Adrenal gland (tissue), 9 donors: ENCODE measurements at regions not wholly inside any gene's neighbourhood (a gene's known extent, or its start where the extent isn't known, plus 50 kb on each side); places are given as distances from the start of the nearest gene placed in this dataset.

Experiments
- DNase-seq, 7 donors: peaks; one replicate each; pipeline ENCODE4 v3.0.0-alpha.2; 2019 to 2020
- H3K27ac ChIP-seq, 5 donors: fragments of 200-600 bp; sonication (generic) in 4 of 5; 1 replicate in 3 of 5; 2 replicates in 2 of 5; pipeline versions ENCODE4 v1.5.1 to v1.8.0; 2016 to 2020; ENCODE audit warnings: mild to moderate bottlenecking in 1 of 5
- H3K27me3 ChIP-seq: fragments of 200-600 bp; 2 replicates; pipeline ENCODE4 v1.8.0; 2021
- H3K36me3 ChIP-seq, 2 donors: fragments of 200-600 bp; replicated peaks in 1 of 2; 1 replicate in 1 of 2; 2 replicates in 1 of 2; pipeline versions ENCODE4 v1.5.1 to v1.8.0; 2018 to 2022
- H3K4me1 ChIP-seq, 2 donors: fragments of 200-600 bp; replicated peaks in 1 of 2; 1 replicate in 1 of 2; 2 replicates in 1 of 2; pipeline versions ENCODE4 v1.5.1 to v1.8.0; 2018 to 2021
- H3K4me3 ChIP-seq, 4 donors: fragments of 200-600 bp; sonication (generic) in 3 of 4; one replicate each; pipeline ENCODE4 v1.5.1; 2016 to 2018
- H3K9me3 ChIP-seq, 3 donors: fragments of 200-600 bp; sonication (generic) in 1 of 3; replicated peaks in 1 of 3; 1 replicate in 2 of 3; 2 replicates in 1 of 3; pipeline versions ENCODE4 v1.5.1 to v1.8.0; 2016 to 2021
- CTCF ChIP-seq, 6 experiments: fragments of 450-650 bp in 4 of 6; fragments of 200-600 bp in 2 of 6; sonication (generic) in 1 of 6; IDR thresholded peaks; 1 replicate in 5 of 6; 2 replicates in 1 of 6; pipeline versions ENCODE4 v1.5.1 to v1.8.0; 2016 to 2021; ENCODE audit warnings: antibody characterized with exemption in 6 of 6, mild to moderate bottlenecking in 2 of 6, moderate library complexity in 1 of 6
- POLR2A ChIP-seq, 2 donors: fragments of 450-650 bp; IDR thresholded peaks; one replicate each; pipeline ENCODE4 v1.6.1; 2017; ENCODE audit warnings: antibody characterized with exemption in 2 of 2, mild to moderate bottlenecking in 2 of 2, moderate library complexity in 1 of 2
- WGBS, 4 donors: extraction: QIAGEN DNeasy Blood & Tissue Kit in 2 of 4; methylation state at CpG; one replicate each; pipeline versions ENCODE4 v1.1.5 to v1.1.7; 2013 to 2017; 5-methylcytosine and 5-hydroxymethylcytosine counted together
- intact Hi-C, 2 donors: fragments of 100-400 bp; cut with DNase I; formaldehyde crosslinking; loops; one replicate each; pipeline versions ENCODE4 v1.14.1 to v1.15.0; 2022 to 2023
- donor health status: healthy with polysubstance abuse.
- donor health status: Bipolar disorder and iron deficiency.
- donor health status: DM: yes; HTN: yes; CAD: no.
- donor health status: DM: no; HTN: no; CAD: no.
- donor health status: DM: no; HTN: no; CAD: no.

- 89 to 96% (median 90%) methylated on average over 4 of the region's 4 CpGs for WGBS, 4 donors
- DNase-seq: no peak
- no peaks in the 10 kb centered on the region for H3K27me3 ChIP-seq
- no peaks in the 10 kb centered on the region for H3K9me3 ChIP-seq
- no peak overlapping the region for H3K27ac ChIP-seq
- no peak overlapping the region for H3K4me3 ChIP-seq
- peaks cover 0 to 7% of the 10 kb centered on the region in 2 donors for H3K4me1 ChIP-seq
- H3K36me3 ChIP-seq: no peaks in the 10 kb centered on the region
- TF ChIP-seq CTCF (IDR thresholded peaks at IDR 0.05): no peak
- no peak for TF ChIP-seq POLR2A (IDR thresholded peaks at IDR 0.05)
- intact Hi-C loops: no loop called here
Measured at GRCh38 chr1:209383422-209383821, 200.1 kb upstream of the CAMK1G start.

- peaks cover 0 to 7% of the 10 kb centered on the region in 2 donors for H3K4me1 ChIP-seq
- H3K36me3 ChIP-seq: no peaks in the 10 kb centered on the region
- H3K9me3 ChIP-seq: no peaks in the 10 kb centered on the region
- intact Hi-C loops: no loop called here
- 84 to 95% (median 90%) methylated on average over 5 of the region's 5 CpGs for WGBS, 4 donors
- no peak overlapping the region for H3K27ac ChIP-seq
- no peak for DNase-seq
- H3K4me3 ChIP-seq: no peak overlapping the region
- H3K27me3 ChIP-seq: no peaks in the 10 kb centered on the region
- TF ChIP-seq CTCF (IDR thresholded peaks at IDR 0.05) (no peak), POLR2A (IDR thresholded peaks at IDR 0.05) (no peak)
Measured at GRCh38 chr1:209383907-209384709, 199.4 kb upstream of the CAMK1G start.

- 90 to 98% (median 92%) methylated on average over 2 of the region's 2 CpGs for WGBS, 4 donors
- no peak for DNase-seq
- Histone ChIP-seq H3K9me3 (no peaks in the 10 kb centered on the region), H3K27ac (no peak overlapping the region), H3K36me3 (no peaks in the 10 kb centered on the region), H3K4me3 (no peak overlapping the region), H3K27me3 (no peaks in the 10 kb centered on the region), H3K4me1 (peaks cover 0 to 7% of the 10 kb centered on the region in 2 donors)
- intact Hi-C loops: no loop called here
- TF ChIP-seq POLR2A (IDR thresholded peaks at IDR 0.05) (no peak), CTCF (IDR thresholded peaks at IDR 0.05) (no peak)
Measured at GRCh38 chr1:209384710-209385550, 198.6 kb upstream of the CAMK1G start.

GRCh38 chr1:209386156-209386555 is 197.4 kb upstream of the CAMK1G start:
- 79 to 89% (median 87%) methylated on average over 2 of the region's 2 CpGs for WGBS, 4 donors
- TF ChIP-seq POLR2A (IDR thresholded peaks at IDR 0.05): no peak
- TF ChIP-seq CTCF (IDR thresholded peaks at IDR 0.05): no peak
- intact Hi-C loops: no loop called here
- H3K4me1 ChIP-seq: peaks cover 0 to 7% of the 10 kb centered on the region in 2 donors
- H3K36me3 ChIP-seq: no peaks in the 10 kb centered on the region
- H3K27ac ChIP-seq: no peak overlapping the region
- H3K9me3 ChIP-seq: no peaks in the 10 kb centered on the region
- no peaks in the 10 kb centered on the region for H3K27me3 ChIP-seq
- no peak overlapping the region for H3K4me3 ChIP-seq
- DNase-seq: no peak
